H9 (cell line): ENCODE measurements at regions not wholly inside any gene's neighbourhood (a gene's known extent, or its start where the extent isn't known, plus 50 kb on each side); places are given as distances from the start of the nearest gene placed in this dataset.

Experiments
- DNase-seq: peaks from one replicate; pipeline ENCODE4 v3.0.0-alpha.2; 2017
- H2AFZ ChIP-seq: one replicate; pipeline ENCODE4 v1.6.1; 2013; ENCODE audit warnings: mild to moderate bottlenecking, low read length, control low read depth, moderate library complexity
- H2AK5ac ChIP-seq: 2 replicates; pipeline ENCODE4 v1.6.1; 2013; ENCODE audit warnings: low read length, control low read depth, mixed read lengths; ENCODE audit not compliant: insufficient read length
- H2BK120ac ChIP-seq: one replicate; pipeline ENCODE4 v1.6.1; 2013; ENCODE audit warnings: low read depth, mild to moderate bottlenecking, low read length, control low read depth, inconsistent platforms; ENCODE audit not compliant: poor library complexity, severe bottlenecking
- H2BK12ac ChIP-seq: 2 replicates; pipeline ENCODE4 v1.6.1; 2013; ENCODE audit warnings: low read length, control low read depth, mixed read lengths, low read depth; ENCODE audit not compliant: insufficient read length
- H2BK15ac ChIP-seq: 2 replicates; pipeline ENCODE4 v1.6.1; 2013; ENCODE audit warnings: low read depth, low read length, control low read depth
- H2BK20ac ChIP-seq: one replicate; pipeline ENCODE4 v1.6.1; 2013; ENCODE audit warnings: low read depth, mild to moderate bottlenecking, low read length, control low read depth, inconsistent platforms; ENCODE audit not compliant: poor library complexity, severe bottlenecking
- H2BK5ac ChIP-seq: 2 replicates; pipeline ENCODE4 v1.6.1; 2013; ENCODE audit warnings: low read length, control low read depth, mixed read lengths; ENCODE audit not compliant: insufficient read length
- H3K14ac ChIP-seq: 2 replicates; pipeline ENCODE4 v1.6.1; 2013; ENCODE audit warnings: low read length, control low read depth; ENCODE audit not compliant: insufficient read depth
- H3K18ac ChIP-seq: 2 replicates; pipeline ENCODE4 v1.6.1; 2013; ENCODE audit warnings: low read depth, mild to moderate bottlenecking, mixed read lengths, low read length, control low read depth; ENCODE audit not compliant: insufficient read length
- H3K23ac ChIP-seq: 2 replicates; pipeline ENCODE4 v1.6.1; 2013; ENCODE audit warnings: low read length, control low read depth, mixed read lengths, low read depth; ENCODE audit not compliant: insufficient read length
- H3K23me2 ChIP-seq: 2 replicates; pipeline ENCODE4 v1.6.1; 2013; ENCODE audit warnings: low read depth, mild to moderate bottlenecking, mixed read lengths, low read length, control low read depth; ENCODE audit not compliant: insufficient read length, poor library complexity, severe bottlenecking
- H3K27ac ChIP-seq: 2 replicates; pipeline ENCODE4 v1.5.1; 2013; ENCODE audit warnings: low read length, control low read depth, mixed read lengths, low read depth; ENCODE audit not compliant: insufficient read length
- H3K27me3 ChIP-seq: 2 replicates; pipeline ENCODE4 v1.6.1; 2013; ENCODE audit warnings: low read length, control low read depth, inconsistent platforms; ENCODE audit not compliant: insufficient read depth
- H3K4ac ChIP-seq: 2 replicates; pipeline ENCODE4 v1.6.1; 2013; ENCODE audit warnings: low read depth, mild to moderate bottlenecking, control low read depth, inconsistent platforms, low read length, moderate library complexity
- H3K4me1 ChIP-seq: 2 replicates; pipeline ENCODE4 v1.6.1; 2013; ENCODE audit warnings: low read length, control low read depth, inconsistent platforms; ENCODE audit not compliant: insufficient read depth
- H3K4me2 ChIP-seq: 2 replicates; pipeline ENCODE4 v1.6.1; 2013; ENCODE audit warnings: low read length, control low read depth, mixed read lengths; ENCODE audit not compliant: insufficient read length, insufficient read depth
- H3K56ac ChIP-seq: 2 replicates; pipeline ENCODE4 v1.6.1; 2013; ENCODE audit warnings: low read depth, mild to moderate bottlenecking, mixed read lengths, low read length, control low read depth; ENCODE audit not compliant: insufficient read length
- H3K79me1 ChIP-seq: 2 replicates; pipeline ENCODE4 v1.6.1; 2013; ENCODE audit warnings: low read depth, mild to moderate bottlenecking, moderate library complexity, low read length, control low read depth, inconsistent platforms; ENCODE audit not compliant: insufficient read depth, poor library complexity, severe bottlenecking
- H3K79me2 ChIP-seq: 2 replicates; pipeline ENCODE4 v1.6.1; 2013; ENCODE audit warnings: low read length, control low read depth, inconsistent platforms; ENCODE audit not compliant: insufficient read depth
- H3K9ac ChIP-seq: 2 replicates; pipeline ENCODE4 v1.6.1; 2013; ENCODE audit warnings: low read length, control low read depth, mixed read lengths; ENCODE audit not compliant: insufficient read length; ENCODE audit errors: extremely low read depth
- H3K9me3 ChIP-seq: one replicate; pipeline ENCODE4 v1.6.1; 2013; ENCODE audit warnings: low read depth, low read length, inconsistent platforms; ENCODE audit not compliant: control insufficient read depth
- H3T11ph ChIP-seq: one replicate; pipeline ENCODE4 v1.6.1; 2013; ENCODE audit warnings: mild to moderate bottlenecking, low read length, control low read depth, inconsistent platforms
- H4K20me1 ChIP-seq: one replicate; pipeline ENCODE4 v1.6.1; 2013; ENCODE audit not compliant: control insufficient read depth, insufficient read length, insufficient read depth
- H4K5ac ChIP-seq: 2 replicates; pipeline ENCODE4 v1.6.1; 2013; ENCODE audit warnings: low read depth, mild to moderate bottlenecking, mixed read lengths, low read length, control low read depth; ENCODE audit not compliant: insufficient read length
- H4K8ac ChIP-seq: replicated peaks from 2 replicates; pipeline ENCODE4 v1.6.1; 2013; ENCODE audit warnings: low read length, control low read depth, mixed read lengths, low read depth; ENCODE audit not compliant: insufficient read length
- H4K91ac ChIP-seq: 2 replicates; pipeline ENCODE4 v1.6.1; 2013; ENCODE audit warnings: low read depth, mild to moderate bottlenecking, moderate library complexity, mixed read lengths, low read length, control low read depth; ENCODE audit not compliant: insufficient read length
- H3K27ac Mint-ChIP-seq, 3 experiments: 2 replicates in 2 of 3; 3 replicates in 1 of 3; pipeline ENCODE4 v1.8.0; 2020 to 2021; ENCODE audit warnings: mixed read lengths in 3 of 3, mild to moderate bottlenecking in 1 of 3, moderate library complexity in 1 of 3
- H3K27me3 Mint-ChIP-seq: 2 replicates; pipeline ENCODE4 v1.8.0; 2021; ENCODE audit warnings: low read depth, mild to moderate bottlenecking, moderate library complexity, mixed read lengths
- H3K36me3 Mint-ChIP-seq, 3 experiments: 2 replicates in 2 of 3; 3 replicates in 1 of 3; pipeline ENCODE4 v1.8.0; 2020 to 2021; ENCODE audit warnings: low read depth in 3 of 3, mixed read lengths in 3 of 3; ENCODE audit not compliant: insufficient read depth in 1 of 3
- H3K4me1 Mint-ChIP-seq, 2 experiments: 2 replicates each; pipeline ENCODE4 v1.8.0; 2020; ENCODE audit warnings: mixed read lengths in 2 of 2
- H3K4me3 Mint-ChIP-seq, 2 experiments: 2 replicates in 1 of 2; 3 replicates in 1 of 2; pipeline ENCODE4 v1.8.0; 2020 to 2021; ENCODE audit warnings: mild to moderate bottlenecking in 2 of 2, mixed read lengths in 2 of 2, moderate library complexity in 1 of 2
- H3K9me3 Mint-ChIP-seq, 2 experiments: 2 replicates in 1 of 2; 3 replicates in 1 of 2; pipeline ENCODE4 v1.8.0; 2020; ENCODE audit warnings: mild to moderate bottlenecking in 2 of 2, mixed read lengths in 2 of 2, moderate library complexity in 1 of 2
- CTCF ChIP-seq: fragments of 200-600 bp; sonication (generic); conservative IDR thresholded peaks from 3 replicates; pipeline ENCODE4 v1.8.0; 2021; ENCODE audit warnings: antibody characterized with exemption, mild to moderate bottlenecking
- WGBS: extraction: QIAGEN DNeasy Blood & Tissue Kit; methylation state at CpG from one replicate; pipeline ENCODE4 v1.1.7; 2013; ENCODE audit warnings: missing lambda C conversion rate, low lambda C conversion rate, mixed read lengths; ENCODE audit not compliant: insufficient read length; ENCODE audit errors: extremely low coverage; 5-methylcytosine and 5-hydroxymethylcytosine counted together

- peaks cover 7 to 15% of the 10 kb centered on the region in 2 experiments; a peak in 3 of 4 replicates for H3K4me1 Mint-ChIP-seq
- no peak for TF ChIP-seq CTCF
Observed at GRCh38 chr14:22452330-22452729, 136.7 kb downstream of the DAD1 start.

More at GRCh38 chr14:22452330-22452729, 136.7 kb downstream of the DAD1 start:
- H3K18ac ChIP-seq, result no peak overlapping the region
- no CpG with 5 or more reads among the region's 4 CpGs for WGBS
- H2AK5ac ChIP-seq, result no peak overlapping the region
- H4K91ac ChIP-seq, result no peak overlapping the region
- H4K20me1 ChIP-seq, result no peaks in the 10 kb centered on the region
- no peak overlapping the region for H4K5ac ChIP-seq
- H3K27me3 ChIP-seq, result no peaks in the 10 kb centered on the region
- no peak overlapping the region for H3K23ac ChIP-seq
- no peak overlapping the region for H2BK12ac ChIP-seq
- no peak for DNase-seq
- Mint-ChIP-seq H3K27ac (no peak overlapping the region), H3K4me3 (no peak overlapping the region), H3K36me3 (no peaks in the 10 kb centered on the region), H3K27me3 (peaks cover 5% of the 10 kb centered on the region; the same call in 1 of the 2 replicates), H3K9me3 (no peaks in the 10 kb centered on the region)
- no peaks in the 10 kb centered on the region for H3K23me2 ChIP-seq
- no peak overlapping the region for H3K56ac ChIP-seq
- no peaks in the 10 kb centered on the region for H3K79me2 ChIP-seq
- no peak overlapping the region for H2BK120ac ChIP-seq
- H3K14ac ChIP-seq, result no peak overlapping the region
- no peak overlapping the region for H2BK5ac ChIP-seq
- no peaks in the 10 kb centered on the region for H3K4me1 ChIP-seq
- H3K4ac ChIP-seq, result no peak overlapping the region
- H3K9ac ChIP-seq, result no peak overlapping the region
- H2BK20ac ChIP-seq, result no peak overlapping the region
- H2BK15ac ChIP-seq, result no peak overlapping the region
- H4K8ac ChIP-seq, result no peak overlapping the region
- no peaks in the 10 kb centered on the region for H3K9me3 ChIP-seq
- H3K27ac ChIP-seq, result no peak overlapping the region
- no peak overlapping the region for H2AFZ ChIP-seq
- H3T11ph ChIP-seq, result no peak overlapping the region
- no peak overlapping the region for H3K4me2 ChIP-seq
- H3K79me1 ChIP-seq, result no peaks in the 10 kb centered on the region
